Right lobe of liver (tissue), 4 donors: ENCODE measurements at regions not wholly inside any gene's neighbourhood (a gene's known extent, or its start where the extent isn't known, plus 50 kb on each side); places are given as distances from the start of the nearest gene placed in this dataset.

Experiments used
- POLR2A ChIP-seq: fragments of 450-650 bp; IDR thresholded peaks from one replicate; pipeline ENCODE4 v1.6.1; 2017; ENCODE audit warnings: antibody characterized with exemption, mild to moderate bottlenecking
- TF ChIP-seq, protein P1 (sequence below), 4 donors: fragments of 200-600 bp in 3 of 4; fragments of 450-650 bp in 1 of 4; IDR thresholded peaks; one replicate each; pipeline versions ENCODE4 v1.5.1 to v1.8.0; 2016 to 2022; ENCODE audit warnings: antibody characterized with exemption in 4 of 4, mild to moderate bottlenecking in 2 of 4
- donor health status: DM: no; HTN: no; CAD: no.
- donor health status: DM: no; HTN: no; CAD: no.
- donor health status: DM: no; HTN: yes; CAD: no.

DNA sequence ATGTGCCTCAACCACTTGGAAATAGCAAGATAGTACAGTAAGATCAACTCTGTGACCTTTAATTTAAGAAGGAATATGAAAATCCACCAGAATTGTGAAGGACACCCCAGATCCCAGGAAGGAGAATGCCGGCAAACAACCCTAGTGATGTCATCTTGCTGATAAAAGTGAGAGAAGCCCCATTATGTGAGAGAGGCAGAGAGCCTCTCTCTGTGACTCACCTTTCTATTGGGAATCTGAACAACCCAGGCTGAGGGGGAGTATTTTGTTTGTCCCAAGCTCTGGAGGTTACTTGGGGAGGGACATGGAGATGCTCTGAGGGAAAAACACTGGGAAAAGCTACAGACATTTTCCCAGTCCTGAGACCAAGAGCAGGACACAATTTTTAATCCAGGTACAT is 188.3 kb upstream of the FERMT1 start:
- TF ChIP-seq, protein P1, sequence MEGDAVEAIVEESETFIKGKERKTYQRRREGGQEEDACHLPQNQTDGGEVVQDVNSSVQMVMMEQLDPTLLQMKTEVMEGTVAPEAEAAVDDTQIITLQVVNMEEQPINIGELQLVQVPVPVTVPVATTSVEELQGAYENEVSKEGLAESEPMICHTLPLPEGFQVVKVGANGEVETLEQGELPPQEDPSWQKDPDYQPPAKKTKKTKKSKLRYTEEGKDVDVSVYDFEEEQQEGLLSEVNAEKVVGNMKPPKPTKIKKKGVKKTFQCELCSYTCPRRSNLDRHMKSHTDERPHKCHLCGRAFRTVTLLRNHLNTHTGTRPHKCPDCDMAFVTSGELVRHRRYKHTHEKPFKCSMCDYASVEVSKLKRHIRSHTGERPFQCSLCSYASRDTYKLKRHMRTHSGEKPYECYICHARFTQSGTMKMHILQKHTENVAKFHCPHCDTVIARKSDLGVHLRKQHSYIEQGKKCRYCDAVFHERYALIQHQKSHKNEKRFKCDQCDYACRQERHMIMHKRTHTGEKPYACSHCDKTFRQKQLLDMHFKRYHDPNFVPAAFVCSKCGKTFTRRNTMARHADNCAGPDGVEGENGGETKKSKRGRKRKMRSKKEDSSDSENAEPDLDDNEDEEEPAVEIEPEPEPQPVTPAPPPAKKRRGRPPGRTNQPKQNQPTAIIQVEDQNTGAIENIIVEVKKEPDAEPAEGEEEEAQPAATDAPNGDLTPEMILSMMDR (IDR thresholded peaks at IDR 0.05): no peak
- no peak for TF ChIP-seq POLR2A
